GM19351 (cell line): ENCODE measurements at regions not wholly inside any gene's neighbourhood (a gene's known extent, or its start where the extent isn't known, plus 50 kb on each side); places are given as distances from the start of the nearest gene placed in this dataset.
"Not testable (repeated sequence)": the region's sequence is repeated elsewhere in the genome, so short reads cannot be mapped to it uniquely, and the experiment has no call there.

ENCODE experiments used
- ATAC-seq: cut with Tn5 transposase; IDR thresholded peaks from one replicate; pipeline ENCODE4 v1.9.1; 2021; ENCODE audit warnings: mild to moderate bottlenecking, moderate library complexity; ENCODE audit not compliant: unreplicated experiment

GRCh38 chr13:87975035-87975434 lies 303.9 kb downstream of the SLITRK5 start:
- ATAC-seq, result no peak

- ATAC-seq, result not testable (repeated sequence)
Measured at GRCh38 chr13:87976650-87977049, 305.5 kb downstream of the SLITRK5 start.

- ATAC-seq, result no peak
Measured at GRCh38 chr13:87981416-87981815, 310.2 kb downstream of the SLITRK5 start.

GRCh38 chr13:87982400-87982799 lies 311.2 kb downstream of the SLITRK5 start:
- ATAC-seq, result no peak

- ATAC-seq, result no peak
Measured at GRCh38 chr13:87986639-87987250, 315.6 kb downstream of the SLITRK5 start.

- ATAC-seq, result no peak
Measured at GRCh38 chr13:87998081-87998480, 326.9 kb downstream of the SLITRK5 start.

- no peak for ATAC-seq
Measured at GRCh38 chr13:87999240-87999700, 328.1 kb downstream of the SLITRK5 start.

GRCh38 chr13:87999788-88000187 lies 328.6 kb downstream of the SLITRK5 start:
- ATAC-seq, result no peak

- ATAC-seq, result no peak
Measured at GRCh38 chr13:88000239-88000638, 329.1 kb downstream of the SLITRK5 start.

GRCh38 chr13:88000787-88001186 lies 329.6 kb downstream of the SLITRK5 start:
- ATAC-seq, result no peak

GRCh38 chr13:88005188-88005587 lies 334.0 kb downstream of the SLITRK5 start:
- ATAC-seq, result no peak

GRCh38 chr13:88014527-88014926 lies 343.4 kb downstream of the SLITRK5 start:
- ATAC-seq, result no peak

GRCh38 chr13:88022431-88023208 lies 351.4 kb downstream of the SLITRK5 start:
- ATAC-seq, result no peak

- ATAC-seq, result no peak
Measured at GRCh38 chr13:88026241-88026640, 355.1 kb downstream of the SLITRK5 start.

- ATAC-seq, result no peak
Measured at GRCh38 chr13:88031980-88032559, 360.9 kb downstream of the SLITRK5 start.

- not testable (repeated sequence) for ATAC-seq
Measured at GRCh38 chr13:88036205-88036604, 365.0 kb downstream of the SLITRK5 start.

GRCh38 chr13:88042489-88042888 lies 371.3 kb downstream of the SLITRK5 start:
- ATAC-seq, result no peak

- no peak for ATAC-seq
Measured at GRCh38 chr13:88051746-88052482, 380.7 kb downstream of the SLITRK5 start.

GRCh38 chr13:88063741-88064140 lies 392.6 kb downstream of the SLITRK5 start:
- ATAC-seq, result no peak

- no peak for ATAC-seq
Measured at GRCh38 chr13:88066847-88067246, 395.7 kb downstream of the SLITRK5 start.

GRCh38 chr13:88068316-88068715 lies 397.1 kb downstream of the SLITRK5 start:
- no peak for ATAC-seq
